Hematopoietic multipotent progenitor cell treated with erythropoietin and hydrocortisone succinate and interleukin-3 and kit ligand, for 4 days (in vitro differentiated cells): ENCODE measurements at regions not wholly inside any gene's neighbourhood (a gene's known extent, or its start where the extent isn't known, plus 50 kb on each side); places are given as distances from the start of the nearest gene placed in this dataset.
A peak's percentile ranks its signal among the peaks of the same experiment; 100 is the strongest.
"Not testable (repeated sequence)": the region's sequence is repeated elsewhere in the genome, so short reads cannot be mapped to it uniquely, and the experiment has no call there.

Experiments used
- DNase-seq: peaks from one replicate; pipeline ENCODE4 v3.0.0-alpha.2; 2015

- DNase-seq: no peak
Measured at GRCh38 chr2:138221358-138221757, 257.1 kb downstream of the HNMT start.

GRCh38 chr2:138223319-138223718 lies 259.0 kb downstream of the HNMT start:
- no peak for DNase-seq

GRCh38 chr2:138227195-138227594 lies 262.9 kb downstream of the HNMT start:
- no peak for DNase-seq

- DNase-seq: no peak
Measured at GRCh38 chr2:138228101-138228500, 263.8 kb downstream of the HNMT start.

GRCh38 chr2:138234265-138234664 lies 267.3 kb upstream of the SPOPL start:
- no peak for DNase-seq

- no peak for DNase-seq
Measured at GRCh38 chr2:138235041-138235440, 266.5 kb upstream of the SPOPL start.

- no peak for DNase-seq
Measured at GRCh38 chr2:138236142-138236541, 265.4 kb upstream of the SPOPL start.

GRCh38 chr2:138237667-138238384 lies 263.7 kb upstream of the SPOPL start:
- DNase-seq: peak; percentile 45

- DNase-seq: peak; percentile 3
Measured at GRCh38 chr2:138238908-138239307, 262.7 kb upstream of the SPOPL start.

GRCh38 chr2:138239902-138240491 lies 261.6 kb upstream of the SPOPL start:
- no peak for DNase-seq

GRCh38 chr2:138243372-138243771 lies 258.2 kb upstream of the SPOPL start:
- DNase-seq: no peak

GRCh38 chr2:138244501-138244925 lies 257.1 kb upstream of the SPOPL start:
- DNase-seq: peak; percentile 69

GRCh38 chr2:138245310-138245709 lies 256.3 kb upstream of the SPOPL start:
- no peak for DNase-seq

- DNase-seq: no peak
Measured at GRCh38 chr2:138247302-138247701, 254.3 kb upstream of the SPOPL start.

GRCh38 chr2:138249207-138249606 lies 252.4 kb upstream of the SPOPL start:
- no peak for DNase-seq

GRCh38 chr2:138250843-138251320 lies 250.7 kb upstream of the SPOPL start:
- not testable (repeated sequence) for DNase-seq

GRCh38 chr2:138252587-138252986 lies 249.0 kb upstream of the SPOPL start:
- DNase-seq: no peak

- DNase-seq: no peak
Measured at GRCh38 chr2:138255670-138256069, 245.9 kb upstream of the SPOPL start.

GRCh38 chr2:138267161-138267901 lies 234.2 kb upstream of the SPOPL start:
- DNase-seq: no peak

- no peak for DNase-seq
Measured at GRCh38 chr2:138267902-138268254, 233.7 kb upstream of the SPOPL start.

- DNase-seq: no peak
Measured at GRCh38 chr2:138269765-138270164, 231.8 kb upstream of the SPOPL start.

- DNase-seq: no peak
Measured at GRCh38 chr2:138271467-138271866, 230.1 kb upstream of the SPOPL start.

- DNase-seq: no peak
Measured at GRCh38 chr2:138272524-138273195, 228.9 kb upstream of the SPOPL start.
